IMR-90 (cell line): ENCODE measurements at regions not wholly inside any gene's neighbourhood (a gene's known extent, or its start where the extent isn't known, plus 50 kb on each side); places are given as distances from the start of the nearest gene placed in this dataset.

Source experiments
- BHLHE40 ChIP-seq: fragments of 150-350 bp; IDR thresholded peaks from 2 replicates; pipeline ENCODE4 v1.6.1; 2016; ENCODE audit warnings: mild to moderate bottlenecking, low read depth, low read length
- CHD1 ChIP-seq: IDR thresholded peaks from 2 replicates; pipeline ENCODE4 v1.6.1; 2012; ENCODE audit warnings: low read depth, low read length, improper control_type of control experiment
- ELK1 ChIP-seq: fragments of 150-350 bp; IDR thresholded peaks from 2 replicates; pipeline ENCODE4 v1.6.1; 2016; ENCODE audit warnings: low read depth, mild to moderate bottlenecking, low read length, moderate library complexity, borderline replicate concordance
- FOS ChIP-seq: fragments of 150-350 bp; IDR thresholded peaks from 2 replicates; pipeline ENCODE4 v1.6.1; 2016; ENCODE audit warnings: low read depth, low read length
- MAFK ChIP-seq: IDR thresholded peaks from 2 replicates; pipeline ENCODE4 v1.6.1; 2012; ENCODE audit warnings: low read depth, low read length, improper control_type of control experiment
- MAZ ChIP-seq: IDR thresholded peaks from 2 replicates; pipeline ENCODE4 v1.6.1; 2012; ENCODE audit warnings: low read depth, mild to moderate bottlenecking, low read length, improper control_type of control experiment, moderate library complexity, borderline replicate concordance
- MXI1 ChIP-seq: IDR thresholded peaks from 2 replicates; pipeline ENCODE4 v1.6.1; 2012; ENCODE audit warnings: low read depth, mild to moderate bottlenecking, low read length, moderate library complexity, borderline replicate concordance
- POLR2A ChIP-seq: IDR thresholded peaks from 2 replicates; pipeline ENCODE4 v1.6.1; 2012; ENCODE audit warnings: mild to moderate bottlenecking, low read depth, low read length
- RAD21 ChIP-seq: IDR thresholded peaks from 2 replicates; pipeline ENCODE4 v1.6.1; 2012; ENCODE audit warnings: low read length, improper control_type of control experiment
- RCOR1 ChIP-seq: IDR thresholded peaks from 2 replicates; pipeline ENCODE4 v1.6.1; 2012; ENCODE audit warnings: mild to moderate bottlenecking, low read length, improper control_type of control experiment; ENCODE audit not compliant: insufficient replicate concordance
- RFX5 ChIP-seq: IDR thresholded peaks from 2 replicates; pipeline ENCODE4 v1.8.0; 2012; ENCODE audit warnings: low read depth, mild to moderate bottlenecking, low read length, moderate library complexity
- SMC3 ChIP-seq: fragments of 150-350 bp; IDR thresholded peaks from 2 replicates; pipeline ENCODE4 v1.6.1; 2016; ENCODE audit warnings: low read depth, mild to moderate bottlenecking, antibody characterized with exemption, low read length, moderate library complexity
- TF ChIP-seq, protein P1 (sequence below): conservative IDR thresholded peaks from 2 replicates; pipeline ENCODE4 v1.5.1; 2012; ENCODE audit warnings: mild to moderate bottlenecking, low read depth, low read length, improper control_type of control experiment
- TF ChIP-seq, protein P2 (sequence below): fragments of 150-350 bp; IDR thresholded peaks from 2 replicates; pipeline ENCODE4 v1.6.1; 2017; ENCODE audit warnings: mild to moderate bottlenecking, antibody characterized with exemption, low read length, low read depth

DNA sequence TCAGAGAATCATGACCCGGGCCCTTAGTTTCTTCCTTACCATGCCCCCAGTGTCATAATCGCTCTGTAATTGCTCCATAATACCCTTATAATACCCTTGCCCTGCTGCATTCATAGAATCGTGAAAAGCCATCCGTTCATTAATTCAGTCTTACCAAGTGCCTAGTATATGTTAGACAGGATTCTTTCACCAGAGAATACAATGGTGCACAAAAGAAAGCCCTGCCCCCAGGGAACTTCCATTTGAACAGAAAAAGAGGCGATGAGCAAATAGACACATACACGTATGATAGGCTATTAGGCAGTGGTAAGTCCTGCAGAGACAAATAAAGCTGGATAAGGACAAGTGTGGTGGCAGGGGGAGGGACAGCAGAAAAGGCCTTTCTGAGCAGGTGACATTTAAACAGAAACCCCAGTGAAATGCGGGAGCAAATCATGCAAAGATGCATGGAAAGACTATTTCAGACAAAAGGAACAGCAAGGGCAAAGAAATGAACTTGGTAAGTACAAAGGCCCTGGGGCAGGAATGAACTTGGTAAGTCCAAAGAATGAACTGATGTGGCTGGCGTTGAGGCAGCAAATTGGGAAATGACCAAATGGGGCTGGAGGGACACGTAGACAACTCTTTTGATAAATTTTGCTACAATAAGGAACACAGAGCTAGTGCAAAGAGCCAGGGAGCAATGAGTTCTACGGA lies 74.6 kb upstream of the CREB3L1 start:
- TF ChIP-seq ELK1, result no peak
- TF ChIP-seq, protein P1, sequence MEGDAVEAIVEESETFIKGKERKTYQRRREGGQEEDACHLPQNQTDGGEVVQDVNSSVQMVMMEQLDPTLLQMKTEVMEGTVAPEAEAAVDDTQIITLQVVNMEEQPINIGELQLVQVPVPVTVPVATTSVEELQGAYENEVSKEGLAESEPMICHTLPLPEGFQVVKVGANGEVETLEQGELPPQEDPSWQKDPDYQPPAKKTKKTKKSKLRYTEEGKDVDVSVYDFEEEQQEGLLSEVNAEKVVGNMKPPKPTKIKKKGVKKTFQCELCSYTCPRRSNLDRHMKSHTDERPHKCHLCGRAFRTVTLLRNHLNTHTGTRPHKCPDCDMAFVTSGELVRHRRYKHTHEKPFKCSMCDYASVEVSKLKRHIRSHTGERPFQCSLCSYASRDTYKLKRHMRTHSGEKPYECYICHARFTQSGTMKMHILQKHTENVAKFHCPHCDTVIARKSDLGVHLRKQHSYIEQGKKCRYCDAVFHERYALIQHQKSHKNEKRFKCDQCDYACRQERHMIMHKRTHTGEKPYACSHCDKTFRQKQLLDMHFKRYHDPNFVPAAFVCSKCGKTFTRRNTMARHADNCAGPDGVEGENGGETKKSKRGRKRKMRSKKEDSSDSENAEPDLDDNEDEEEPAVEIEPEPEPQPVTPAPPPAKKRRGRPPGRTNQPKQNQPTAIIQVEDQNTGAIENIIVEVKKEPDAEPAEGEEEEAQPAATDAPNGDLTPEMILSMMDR, result no peak
- no peak for TF ChIP-seq POLR2A
- no peak for TF ChIP-seq BHLHE40
- no peak for TF ChIP-seq MAZ
- TF ChIP-seq, protein P2, sequence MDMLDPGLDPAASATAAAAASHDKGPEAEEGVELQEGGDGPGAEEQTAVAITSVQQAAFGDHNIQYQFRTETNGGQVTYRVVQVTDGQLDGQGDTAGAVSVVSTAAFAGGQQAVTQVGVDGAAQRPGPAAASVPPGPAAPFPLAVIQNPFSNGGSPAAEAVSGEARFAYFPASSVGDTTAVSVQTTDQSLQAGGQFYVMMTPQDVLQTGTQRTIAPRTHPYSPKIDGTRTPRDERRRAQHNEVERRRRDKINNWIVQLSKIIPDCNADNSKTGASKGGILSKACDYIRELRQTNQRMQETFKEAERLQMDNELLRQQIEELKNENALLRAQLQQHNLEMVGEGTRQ, result no peak
- TF ChIP-seq RCOR1, result no peak
- TF ChIP-seq MAFK, result no peak
- TF ChIP-seq RAD21, result no peak
- TF ChIP-seq SMC3, result no peak
- no peak for TF ChIP-seq RFX5
- TF ChIP-seq CHD1, result no peak
- no peak for TF ChIP-seq FOS
- no peak for TF ChIP-seq MXI1
